Chondrocyte (in vitro differentiated cells): ENCODE measurements at regions not wholly inside any gene's neighbourhood (a gene's known extent, or its start where the extent isn't known, plus 50 kb on each side); places are given as distances from the start of the nearest gene placed in this dataset.
A peak's percentile ranks its signal among the peaks of the same experiment; 100 is the strongest.

Source experiments
- DNase-seq: peaks from one replicate; pipeline ENCODE4 v3.0.0; 2021; ENCODE audit warnings: mixed read lengths, low spot score
- H3K27ac Mint-ChIP-seq: one replicate; pipeline ENCODE4 v1.8.0; 2021; ENCODE audit warnings: mild to moderate bottlenecking, moderate library complexity, mixed read lengths; ENCODE audit not compliant: unreplicated experiment
- H3K27me3 Mint-ChIP-seq: 2 replicates; pipeline ENCODE4 v1.8.0; 2021; ENCODE audit warnings: low read depth, mixed read lengths
- H3K36me3 Mint-ChIP-seq: 2 replicates; pipeline ENCODE4 v1.8.0; 2021; ENCODE audit warnings: low read depth, mixed read lengths
- H3K4me1 Mint-ChIP-seq: 2 replicates; pipeline ENCODE4 v1.8.0; 2021; ENCODE audit warnings: low read depth, mild to moderate bottlenecking, mixed read lengths
- H3K4me3 Mint-ChIP-seq: one replicate; pipeline ENCODE4 v1.8.0; 2021; ENCODE audit warnings: mild to moderate bottlenecking, moderate library complexity, mixed read lengths; ENCODE audit not compliant: unreplicated experiment
- H3K9me3 Mint-ChIP-seq: 2 replicates; pipeline ENCODE4 v1.8.0; 2021; ENCODE audit warnings: low read depth, mixed read lengths
- TF ChIP-seq, protein P1 (sequence below): fragments of 200-600 bp; sonication (generic); IDR thresholded peaks from 2 replicates; pipeline ENCODE4 v1.5.0; 2021; ENCODE audit warnings: antibody characterized with exemption, mild to moderate bottlenecking, moderate library complexity

DNA sequence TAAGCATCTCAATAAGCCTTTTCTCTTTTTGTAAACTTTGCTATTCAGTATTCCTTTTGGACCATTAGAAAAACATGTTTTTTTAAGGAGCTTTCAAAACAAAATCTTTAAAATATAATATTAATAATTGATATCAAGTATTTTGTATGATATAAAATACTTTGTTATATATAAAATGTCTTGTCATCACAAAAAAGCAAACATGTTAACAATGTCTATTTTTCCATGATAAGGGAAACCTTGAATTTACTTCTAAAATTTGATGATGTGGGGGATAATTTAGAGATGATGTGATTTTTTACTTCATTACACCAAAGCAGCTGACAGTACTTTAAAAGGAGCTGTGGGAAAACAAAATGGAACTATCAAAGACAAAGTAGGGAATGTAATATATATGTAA, 887.7 kb downstream of the SI start:
- DNase-seq = no peak
- no peaks in the 10 kb centered on the region for H3K9me3 Mint-ChIP-seq
- no peak overlapping the region for H3K27ac Mint-ChIP-seq
- peaks cover 7% of the 10 kb centered on the region for H3K4me1 Mint-ChIP-seq
- TF ChIP-seq, protein P1, sequence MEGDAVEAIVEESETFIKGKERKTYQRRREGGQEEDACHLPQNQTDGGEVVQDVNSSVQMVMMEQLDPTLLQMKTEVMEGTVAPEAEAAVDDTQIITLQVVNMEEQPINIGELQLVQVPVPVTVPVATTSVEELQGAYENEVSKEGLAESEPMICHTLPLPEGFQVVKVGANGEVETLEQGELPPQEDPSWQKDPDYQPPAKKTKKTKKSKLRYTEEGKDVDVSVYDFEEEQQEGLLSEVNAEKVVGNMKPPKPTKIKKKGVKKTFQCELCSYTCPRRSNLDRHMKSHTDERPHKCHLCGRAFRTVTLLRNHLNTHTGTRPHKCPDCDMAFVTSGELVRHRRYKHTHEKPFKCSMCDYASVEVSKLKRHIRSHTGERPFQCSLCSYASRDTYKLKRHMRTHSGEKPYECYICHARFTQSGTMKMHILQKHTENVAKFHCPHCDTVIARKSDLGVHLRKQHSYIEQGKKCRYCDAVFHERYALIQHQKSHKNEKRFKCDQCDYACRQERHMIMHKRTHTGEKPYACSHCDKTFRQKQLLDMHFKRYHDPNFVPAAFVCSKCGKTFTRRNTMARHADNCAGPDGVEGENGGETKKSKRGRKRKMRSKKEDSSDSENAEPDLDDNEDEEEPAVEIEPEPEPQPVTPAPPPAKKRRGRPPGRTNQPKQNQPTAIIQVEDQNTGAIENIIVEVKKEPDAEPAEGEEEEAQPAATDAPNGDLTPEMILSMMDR = no peak
- H3K36me3 Mint-ChIP-seq = no peaks in the 10 kb centered on the region
- no peaks in the 10 kb centered on the region for H3K27me3 Mint-ChIP-seq
- no peak overlapping the region for H3K4me3 Mint-ChIP-seq

DNA sequence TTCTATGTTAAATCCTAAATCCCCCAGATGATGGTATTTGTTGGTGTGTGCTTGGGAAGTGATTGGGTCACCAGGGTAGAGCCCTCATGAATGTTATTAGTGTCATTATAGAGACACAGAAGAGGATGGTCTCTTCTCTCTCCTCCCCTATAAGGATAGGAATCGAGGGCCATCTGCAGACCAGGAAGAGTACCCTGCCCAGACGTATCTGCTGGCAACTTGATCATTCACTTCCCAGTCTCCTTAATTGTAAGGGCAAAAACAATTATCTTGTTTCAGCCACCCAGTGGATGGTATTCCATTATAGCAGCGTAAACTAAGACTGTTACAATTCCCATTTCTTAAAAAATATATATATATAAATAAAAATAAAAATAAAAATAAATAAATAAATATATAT, 892.2 kb downstream of the SI start:
- Mint-ChIP-seq H3K27ac (no peak overlapping the region), H3K4me1 (no peaks in the 10 kb centered on the region), H3K9me3 (peaks cover 16% of the 10 kb centered on the region), H3K27me3 (no peaks in the 10 kb centered on the region), H3K4me3 (no peak overlapping the region), H3K36me3 (peaks cover 3% of the 10 kb centered on the region)
- no peak for DNase-seq
- TF ChIP-seq, protein P1 = no peak

DNA sequence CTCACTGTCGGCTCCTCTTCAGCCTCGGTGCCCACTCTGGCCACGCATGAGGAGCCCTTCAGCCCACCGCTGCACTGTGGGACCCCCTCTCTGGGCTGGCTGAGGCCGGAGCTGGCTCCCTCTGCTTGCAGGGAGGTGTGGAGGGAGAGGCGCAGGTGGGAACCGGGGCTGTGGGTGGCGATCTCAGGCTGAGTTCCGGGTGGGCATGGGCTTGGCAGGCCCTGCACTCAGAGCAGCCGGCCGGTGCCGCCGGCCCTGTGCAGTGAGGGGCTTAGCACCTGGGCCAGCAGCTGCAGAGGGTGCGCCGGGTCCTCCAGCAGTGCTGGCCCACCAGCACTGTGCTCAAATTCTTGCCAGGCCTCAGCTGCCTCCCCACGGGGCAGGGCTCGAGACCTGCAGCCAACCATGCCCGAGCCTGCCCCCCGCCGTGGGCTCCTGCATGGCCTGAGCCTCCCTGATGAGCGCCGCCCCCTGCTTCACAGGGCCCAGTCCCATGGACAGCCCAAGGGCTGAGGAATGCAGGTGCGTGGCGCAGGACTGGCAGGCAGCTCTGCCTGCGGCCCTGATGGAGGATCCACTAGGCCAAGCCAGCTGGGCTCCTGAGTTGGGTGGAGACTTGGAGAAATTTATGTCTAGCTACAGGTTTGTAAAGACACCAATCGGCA, 899.1 kb downstream of the SI start:
- TF ChIP-seq, protein P1 = no peak
- Mint-ChIP-seq H3K4me3 (no peak overlapping the region), H3K4me1 (no peaks in the 10 kb centered on the region), H3K36me3 (peaks cover under 1% of the 10 kb centered on the region), H3K27me3 (no peaks in the 10 kb centered on the region), H3K27ac (no peak overlapping the region), H3K9me3 (peaks cover 26% of the 10 kb centered on the region)
- no peak for DNase-seq

DNA sequence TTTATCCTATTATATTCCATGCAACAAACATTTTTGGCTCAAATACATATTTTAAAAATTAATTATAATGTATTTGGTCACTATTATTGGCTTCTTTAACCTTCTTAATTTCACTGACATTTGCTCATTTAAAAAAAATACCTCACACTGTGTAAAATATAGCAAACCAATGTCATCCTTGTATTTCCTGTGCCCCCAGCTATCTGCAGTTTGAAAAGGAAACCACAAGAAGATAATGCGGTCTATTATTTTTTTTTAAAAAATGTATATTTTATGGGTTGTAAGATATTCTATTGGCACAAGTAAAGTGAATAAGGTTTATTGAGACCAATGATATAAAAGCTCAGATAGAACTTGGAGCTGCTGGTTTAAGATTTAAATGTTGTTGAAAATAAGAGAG, 904.2 kb downstream of the SI start:
- DNase-seq = no peak
- no peaks in the 10 kb centered on the region for H3K36me3 Mint-ChIP-seq
- H3K4me1 Mint-ChIP-seq = no peaks in the 10 kb centered on the region
- TF ChIP-seq, protein P1 = no peak
- peaks cover 5% of the 10 kb centered on the region for H3K9me3 Mint-ChIP-seq
- no peaks in the 10 kb centered on the region for H3K27me3 Mint-ChIP-seq
- no peak overlapping the region for H3K4me3 Mint-ChIP-seq
- H3K27ac Mint-ChIP-seq = no peak overlapping the region

DNA sequence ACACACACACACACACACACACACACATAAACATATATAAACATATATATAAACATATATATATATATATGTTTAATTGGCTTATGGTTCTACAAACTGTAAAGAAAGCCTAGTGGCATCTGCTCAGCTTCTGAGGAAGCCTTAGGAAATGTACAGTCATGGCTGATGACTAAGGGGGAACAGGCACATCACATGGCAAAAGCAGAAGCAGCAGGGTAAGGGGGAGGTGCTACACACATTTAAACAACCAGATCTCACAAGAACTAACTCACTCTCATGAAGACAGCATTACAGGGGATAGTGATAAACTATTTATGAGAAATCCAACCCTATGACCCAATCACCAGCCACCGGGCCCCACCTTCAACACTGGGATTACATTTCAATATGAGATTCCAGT, 922.9 kb downstream of the SI start:
- TF ChIP-seq, protein P1 = no peak
- H3K4me1 Mint-ChIP-seq = no peaks in the 10 kb centered on the region
- no peaks in the 10 kb centered on the region for H3K36me3 Mint-ChIP-seq
- H3K27ac Mint-ChIP-seq = peak overlapping the region; percentile 64
- no peak overlapping the region for H3K4me3 Mint-ChIP-seq
- H3K9me3 Mint-ChIP-seq = peaks cover 33% of the 10 kb centered on the region
- H3K27me3 Mint-ChIP-seq = no peaks in the 10 kb centered on the region
- no peak for DNase-seq
